ENCODE measurements at regions not wholly inside any gene's neighbourhood (a gene's known extent, or its start where the extent isn't known, plus 50 kb on each side); places are given as distances from the start of the nearest gene placed in this dataset.
"Not testable (repeated sequence)": the region's sequence is repeated elsewhere in the genome, so short reads cannot be mapped to it uniquely, and the experiment has no call there.

DNA sequence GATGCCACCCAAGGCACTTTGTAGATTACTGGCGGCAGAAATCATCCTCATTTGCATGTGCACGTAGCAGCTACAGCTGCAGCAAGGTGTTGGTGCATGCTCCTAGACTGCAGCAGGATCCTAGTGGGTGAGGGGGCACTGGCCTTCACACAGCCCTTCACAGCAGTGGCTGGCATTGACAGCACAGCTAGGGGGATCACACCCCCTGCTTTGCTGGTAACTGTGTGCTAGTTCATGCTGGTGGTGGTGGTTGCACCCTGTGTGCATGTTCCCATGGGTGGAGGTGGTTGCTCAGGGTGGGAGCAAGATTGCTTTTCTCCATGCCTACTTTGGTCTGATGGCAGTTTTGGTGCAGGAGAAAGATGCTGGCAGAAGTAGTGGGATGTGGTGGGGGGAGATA lies 1695.1 kb upstream of the CDH6 start:
- DNase-seq (no peak), ATAC-seq (peak; percentile 24 to 38)
- TF ChIP-seq, protein P1, sequence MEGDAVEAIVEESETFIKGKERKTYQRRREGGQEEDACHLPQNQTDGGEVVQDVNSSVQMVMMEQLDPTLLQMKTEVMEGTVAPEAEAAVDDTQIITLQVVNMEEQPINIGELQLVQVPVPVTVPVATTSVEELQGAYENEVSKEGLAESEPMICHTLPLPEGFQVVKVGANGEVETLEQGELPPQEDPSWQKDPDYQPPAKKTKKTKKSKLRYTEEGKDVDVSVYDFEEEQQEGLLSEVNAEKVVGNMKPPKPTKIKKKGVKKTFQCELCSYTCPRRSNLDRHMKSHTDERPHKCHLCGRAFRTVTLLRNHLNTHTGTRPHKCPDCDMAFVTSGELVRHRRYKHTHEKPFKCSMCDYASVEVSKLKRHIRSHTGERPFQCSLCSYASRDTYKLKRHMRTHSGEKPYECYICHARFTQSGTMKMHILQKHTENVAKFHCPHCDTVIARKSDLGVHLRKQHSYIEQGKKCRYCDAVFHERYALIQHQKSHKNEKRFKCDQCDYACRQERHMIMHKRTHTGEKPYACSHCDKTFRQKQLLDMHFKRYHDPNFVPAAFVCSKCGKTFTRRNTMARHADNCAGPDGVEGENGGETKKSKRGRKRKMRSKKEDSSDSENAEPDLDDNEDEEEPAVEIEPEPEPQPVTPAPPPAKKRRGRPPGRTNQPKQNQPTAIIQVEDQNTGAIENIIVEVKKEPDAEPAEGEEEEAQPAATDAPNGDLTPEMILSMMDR (IDR thresholded peaks at IDR 0.05) = no peak
- intact Hi-C loops (cut with DNase I) = no loop called here
- Histone ChIP-seq H3K9me3 (peaks cover 28% of the 10 kb centered on the region), H3K4me1 (no peaks in the 10 kb centered on the region), H3K27me3 (ENCODE audit: low read depth) (no peaks in the 10 kb centered on the region), H3K4me3 (no peak overlapping the region), H3K36me3 (no peaks in the 10 kb centered on the region), H3K27ac (no peak overlapping the region)

DNA sequence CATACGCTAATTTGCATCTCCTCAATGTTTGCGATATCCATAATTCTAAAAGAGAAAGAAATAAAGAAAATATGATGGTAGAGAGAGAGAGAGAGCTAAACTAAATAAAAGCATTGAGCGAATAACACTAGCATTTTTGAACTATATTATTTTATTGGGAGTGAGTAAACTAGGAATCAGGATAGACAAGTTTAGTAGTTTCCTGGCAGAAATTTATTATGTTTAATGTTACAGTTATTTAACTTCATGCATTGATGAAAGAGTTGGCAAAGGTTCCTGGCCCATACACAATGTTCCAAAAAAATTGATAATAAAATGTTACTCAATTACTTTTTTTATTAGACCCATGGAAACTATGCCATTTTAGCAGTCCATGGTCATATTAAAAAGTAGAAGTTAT lies 1708.2 kb upstream of the CDH6 start:
- Histone ChIP-seq H3K27me3 (ENCODE audit: low read depth) (no peaks in the 10 kb centered on the region), H3K36me3 (no peaks in the 10 kb centered on the region), H3K9me3 (no peaks in the 10 kb centered on the region), H3K27ac (no peak overlapping the region), H3K4me1 (no peaks in the 10 kb centered on the region), H3K4me3 (no peak overlapping the region)
- intact Hi-C loops (cut with DNase I) = no loop called here
- TF ChIP-seq, protein P1 (IDR thresholded peaks at IDR 0.05) = no peak
- no peak for ATAC-seq
- DNase-seq = no peak

DNA sequence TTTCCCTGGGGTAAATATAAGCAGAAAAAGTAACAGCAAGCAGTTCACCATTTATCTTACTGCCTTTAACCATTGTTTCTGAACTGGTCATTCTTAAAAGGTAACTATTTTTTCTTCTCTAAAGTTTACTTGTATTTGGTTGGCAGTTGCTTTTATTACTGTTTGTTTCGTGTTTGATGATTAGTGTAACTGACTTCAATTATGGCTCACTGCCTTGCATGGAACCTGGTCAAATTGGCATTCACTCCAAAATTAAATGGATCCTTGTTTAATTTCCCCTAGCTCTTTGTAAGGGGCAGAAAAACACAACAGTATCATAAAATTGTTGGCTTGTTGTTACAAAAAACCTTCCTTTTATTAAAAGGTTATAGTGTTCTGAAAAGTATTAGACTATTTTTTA lies 1723.9 kb upstream of the CDH6 start:
- Histone ChIP-seq H3K27ac (no peak overlapping the region), H3K27me3 (ENCODE audit: low read depth) (no peaks in the 10 kb centered on the region), H3K9me3 (no peaks in the 10 kb centered on the region), H3K4me3 (no peak overlapping the region), H3K36me3 (no peaks in the 10 kb centered on the region), H3K4me1 (no peaks in the 10 kb centered on the region)
- DNase-seq = no peak
- intact Hi-C loops (cut with DNase I) = no loop called here
- TF ChIP-seq, protein P1 (IDR thresholded peaks at IDR 0.05) = no peak
- no peak for ATAC-seq

DNA sequence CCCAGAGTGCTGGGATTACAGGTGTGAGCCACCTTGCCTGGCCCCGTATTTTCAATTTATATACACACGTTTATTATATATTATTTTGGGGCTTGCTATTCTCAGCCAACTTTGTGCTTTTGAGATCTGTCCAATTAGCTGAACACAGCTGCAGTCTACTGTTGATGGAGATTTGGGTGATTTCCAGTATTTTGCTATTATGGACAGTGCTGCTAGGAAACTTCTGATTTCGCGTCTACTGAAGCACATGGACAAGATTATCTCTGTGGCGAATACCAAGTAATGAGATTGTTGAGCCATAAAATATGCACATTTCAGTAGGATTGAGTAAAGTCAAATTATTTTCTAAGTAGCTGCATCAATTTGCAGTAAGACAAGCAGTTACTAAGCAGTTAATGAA lies 1731.2 kb upstream of the CDH6 start:
- H3K27me3 ChIP-seq (ENCODE audit: low read depth) = no peaks in the 10 kb centered on the region
- H3K36me3 ChIP-seq = no peaks in the 10 kb centered on the region
- no peak overlapping the region for H3K27ac ChIP-seq
- H3K4me1 ChIP-seq = no peaks in the 10 kb centered on the region
- intact Hi-C loops (cut with DNase I) = no loop called here
- TF ChIP-seq, protein P1 (IDR thresholded peaks at IDR 0.05) = no peak
- DNase-seq = no peak
- no peak overlapping the region for H3K4me3 ChIP-seq
- no peak for ATAC-seq
- no peaks in the 10 kb centered on the region for H3K9me3 ChIP-seq

DNA sequence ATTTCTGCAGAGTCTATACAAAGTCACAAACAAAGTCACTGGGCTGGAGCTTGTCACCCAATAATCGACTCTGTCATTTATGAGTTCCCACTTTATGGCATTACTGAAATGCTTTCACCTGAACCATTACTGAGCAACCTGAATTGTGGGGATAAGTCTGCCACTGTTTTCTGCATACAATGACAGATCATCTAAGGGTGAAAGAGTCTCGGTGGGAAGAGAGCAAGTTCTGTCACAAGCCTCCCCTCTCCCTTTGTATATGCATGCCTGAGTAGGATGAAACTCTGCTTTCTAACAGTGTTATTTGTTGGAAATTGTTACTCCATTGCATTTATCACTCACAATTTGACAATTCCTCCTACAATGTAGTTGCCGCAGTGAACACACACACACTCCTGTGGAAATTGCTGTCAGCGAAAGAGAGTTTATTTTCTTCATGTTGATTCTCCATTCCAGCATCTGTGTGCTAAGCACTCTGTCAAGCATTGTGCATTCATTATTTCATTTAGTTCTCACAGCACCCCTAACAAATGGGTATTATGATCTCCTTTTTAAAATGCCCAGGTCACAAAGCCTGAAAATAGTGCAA lies 1732.4 kb upstream of the CDH6 start:
- ATAC-seq = no peak
- Histone ChIP-seq H3K9me3 (no peaks in the 10 kb centered on the region), H3K27ac (no peak overlapping the region), H3K27me3 (ENCODE audit: low read depth) (no peaks in the 10 kb centered on the region), H3K4me3 (no peak overlapping the region), H3K4me1 (no peaks in the 10 kb centered on the region), H3K36me3 (no peaks in the 10 kb centered on the region)
- TF ChIP-seq, protein P1 (IDR thresholded peaks at IDR 0.05) = no peak
- no peak for DNase-seq
- intact Hi-C loops (cut with DNase I) = no loop called here

DNA sequence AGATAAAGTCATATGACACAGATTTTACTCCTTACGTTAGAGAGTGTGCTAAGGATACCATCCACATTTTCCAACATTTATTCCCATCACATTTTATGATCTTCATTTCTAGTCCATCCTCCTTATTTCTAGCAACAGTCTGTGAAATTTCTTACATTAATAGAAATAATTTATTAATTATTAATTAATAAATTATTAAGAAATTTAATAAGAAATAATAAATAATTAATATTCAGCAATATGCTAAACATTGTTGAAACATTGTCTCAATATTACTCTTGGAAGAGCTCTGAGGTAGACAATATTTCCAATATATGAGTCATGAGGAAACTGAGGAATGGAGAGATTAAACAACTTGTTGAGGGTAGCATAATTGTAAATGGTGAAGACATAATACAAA lies 1742.5 kb upstream of the CDH6 start:
- H3K4me3 ChIP-seq, ATAC-seq: not testable (repeated sequence)

More for the DNA sequence above, 1742.5 kb upstream of the CDH6 start:
- H3K36me3 ChIP-seq; intact Hi-C loops (cut with DNase I); H3K27me3 ChIP-seq (ENCODE audit: low read depth); H3K4me1 ChIP-seq; H3K27ac ChIP-seq; H3K9me3 ChIP-seq; DNase-seq: not testable (repeated sequence)
